ENCODE measurements at regions not wholly inside any gene's neighbourhood (a gene's known extent, or its start where the extent isn't known, plus 50 kb on each side); places are given as distances from the start of the nearest gene placed in this dataset.
"Not testable (repeated sequence)": the region's sequence is repeated elsewhere in the genome, so short reads cannot be mapped to it uniquely, and the experiment has no call there.

DNA sequence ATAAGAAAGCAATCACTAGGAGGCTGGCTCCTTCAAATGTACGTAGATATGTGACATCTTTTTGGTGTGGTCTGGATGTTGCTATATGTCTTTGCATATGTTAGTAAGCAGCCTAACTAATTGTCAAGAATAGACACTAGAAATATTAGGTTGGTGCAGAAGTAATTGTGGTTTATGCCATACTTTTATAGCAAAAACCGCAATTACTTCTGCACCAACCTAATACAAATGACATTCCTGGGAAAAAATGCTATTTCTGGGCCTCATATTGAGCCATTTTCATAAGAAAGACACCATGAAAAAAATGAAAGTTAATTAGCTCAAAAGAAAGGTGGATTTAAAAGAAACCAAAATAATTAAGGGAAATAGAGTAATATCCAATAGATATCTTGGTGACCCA is 555.8 kb downstream of the ZNF385D start:
- Mint-ChIP-seq H3K27me3 (ENCODE audit: unreplicated experiment) (no peaks in the 10 kb centered on the region), H3K4me1 (ENCODE audit: low read depth, unreplicated experiment) (no peaks in the 10 kb centered on the region), H3K36me3 (ENCODE audit: unreplicated experiment) (no peaks in the 10 kb centered on the region), H3K4me3 (ENCODE audit: unreplicated experiment) (no peak overlapping the region), H3K27ac (ENCODE audit: unreplicated experiment) (no peak overlapping the region), H3K9me3 (ENCODE audit: unreplicated experiment) (peaks cover 2% of the 10 kb centered on the region)
- TF ChIP-seq, protein P1, sequence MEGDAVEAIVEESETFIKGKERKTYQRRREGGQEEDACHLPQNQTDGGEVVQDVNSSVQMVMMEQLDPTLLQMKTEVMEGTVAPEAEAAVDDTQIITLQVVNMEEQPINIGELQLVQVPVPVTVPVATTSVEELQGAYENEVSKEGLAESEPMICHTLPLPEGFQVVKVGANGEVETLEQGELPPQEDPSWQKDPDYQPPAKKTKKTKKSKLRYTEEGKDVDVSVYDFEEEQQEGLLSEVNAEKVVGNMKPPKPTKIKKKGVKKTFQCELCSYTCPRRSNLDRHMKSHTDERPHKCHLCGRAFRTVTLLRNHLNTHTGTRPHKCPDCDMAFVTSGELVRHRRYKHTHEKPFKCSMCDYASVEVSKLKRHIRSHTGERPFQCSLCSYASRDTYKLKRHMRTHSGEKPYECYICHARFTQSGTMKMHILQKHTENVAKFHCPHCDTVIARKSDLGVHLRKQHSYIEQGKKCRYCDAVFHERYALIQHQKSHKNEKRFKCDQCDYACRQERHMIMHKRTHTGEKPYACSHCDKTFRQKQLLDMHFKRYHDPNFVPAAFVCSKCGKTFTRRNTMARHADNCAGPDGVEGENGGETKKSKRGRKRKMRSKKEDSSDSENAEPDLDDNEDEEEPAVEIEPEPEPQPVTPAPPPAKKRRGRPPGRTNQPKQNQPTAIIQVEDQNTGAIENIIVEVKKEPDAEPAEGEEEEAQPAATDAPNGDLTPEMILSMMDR (IDR thresholded peaks at IDR 0.05; ENCODE audit: partially characterized antibody, unreplicated experiment), result no peak
- no peak for DNase-seq

GRCh38 chr3:21194036-21194435 is 557.0 kb downstream of the ZNF385D start:
- not testable (repeated sequence) for H3K4me1 Mint-ChIP-seq (ENCODE audit: low read depth, unreplicated experiment); H3K4me3 Mint-ChIP-seq (ENCODE audit: unreplicated experiment); H3K36me3 Mint-ChIP-seq (ENCODE audit: unreplicated experiment); DNase-seq; H3K27ac Mint-ChIP-seq (ENCODE audit: unreplicated experiment); H3K27me3 Mint-ChIP-seq (ENCODE audit: unreplicated experiment); H3K9me3 Mint-ChIP-seq (ENCODE audit: unreplicated experiment)

DNA sequence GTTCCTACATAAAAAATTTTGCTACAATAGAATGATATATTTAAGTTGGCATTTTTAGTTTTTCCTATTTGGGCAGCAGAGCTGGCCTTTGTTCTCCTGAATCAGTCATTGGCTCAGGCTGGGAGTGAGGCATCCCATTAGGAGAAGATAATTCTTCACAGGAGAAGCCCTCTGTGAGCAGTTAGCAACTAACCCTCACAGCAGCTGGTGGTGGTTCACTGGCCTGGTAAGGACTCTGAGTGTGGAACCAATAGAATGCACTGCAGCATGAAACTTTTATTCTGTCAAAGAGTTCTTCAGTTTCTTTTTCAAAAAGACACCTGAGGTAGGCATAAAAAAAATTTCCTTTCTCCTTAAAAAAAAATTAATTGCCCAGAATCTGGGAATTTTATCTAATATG is 562.6 kb downstream of the ZNF385D start:
- Mint-ChIP-seq H3K27me3 (ENCODE audit: unreplicated experiment) (no peaks in the 10 kb centered on the region), H3K4me3 (ENCODE audit: unreplicated experiment) (no peak overlapping the region), H3K36me3 (ENCODE audit: unreplicated experiment) (no peaks in the 10 kb centered on the region), H3K4me1 (ENCODE audit: low read depth, unreplicated experiment) (no peaks in the 10 kb centered on the region), H3K9me3 (ENCODE audit: unreplicated experiment) (no peaks in the 10 kb centered on the region), H3K27ac (ENCODE audit: unreplicated experiment) (no peak overlapping the region)
- DNase-seq, result no peak
- TF ChIP-seq, protein P1 (IDR thresholded peaks at IDR 0.05; ENCODE audit: partially characterized antibody, unreplicated experiment), result no peak

DNA sequence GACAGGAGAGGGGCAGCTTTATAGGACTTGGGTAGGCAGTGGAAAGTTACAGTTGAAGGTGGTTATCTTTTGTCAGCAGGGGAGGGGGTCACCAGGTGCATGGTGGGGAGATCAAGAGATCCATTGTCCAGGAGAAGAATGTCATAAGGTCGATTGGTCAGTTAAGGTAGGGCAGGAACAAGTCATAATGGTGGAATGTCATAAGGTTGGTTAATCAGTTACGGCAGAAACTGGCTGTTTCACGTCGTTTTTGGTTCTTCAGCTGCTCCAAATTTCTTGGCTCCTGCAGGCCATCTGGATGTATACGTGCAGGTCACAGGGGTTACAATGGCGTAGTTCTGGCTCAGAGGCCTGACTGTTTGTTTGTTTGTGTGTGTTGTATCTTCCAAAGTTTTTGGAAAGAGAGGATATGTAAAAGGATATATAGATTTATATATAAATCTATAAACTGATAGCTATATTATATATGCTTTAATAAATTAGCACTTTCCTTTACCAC is 565.1 kb downstream of the ZNF385D start:
- Mint-ChIP-seq H3K36me3 (ENCODE audit: unreplicated experiment) (no peaks in the 10 kb centered on the region), H3K4me1 (ENCODE audit: low read depth, unreplicated experiment) (no peaks in the 10 kb centered on the region), H3K4me3 (ENCODE audit: unreplicated experiment) (no peak overlapping the region), H3K27ac (ENCODE audit: unreplicated experiment) (no peak overlapping the region), H3K27me3 (ENCODE audit: unreplicated experiment) (no peaks in the 10 kb centered on the region), H3K9me3 (ENCODE audit: unreplicated experiment) (peaks cover 3% of the 10 kb centered on the region)
- no peak for DNase-seq
- TF ChIP-seq, protein P1 (IDR thresholded peaks at IDR 0.05; ENCODE audit: partially characterized antibody, unreplicated experiment), result no peak

- H3K4me1 Mint-ChIP-seq (ENCODE audit: low read depth, unreplicated experiment), result peaks cover 5% of the 10 kb centered on the region
- no peaks in the 10 kb centered on the region for H3K27me3 Mint-ChIP-seq (ENCODE audit: unreplicated experiment)
- peaks cover 2% of the 10 kb centered on the region for H3K9me3 Mint-ChIP-seq (ENCODE audit: unreplicated experiment)
- H3K27ac Mint-ChIP-seq (ENCODE audit: unreplicated experiment), result no peak overlapping the region
- no peak overlapping the region for H3K4me3 Mint-ChIP-seq (ENCODE audit: unreplicated experiment)
- peaks cover 5% of the 10 kb centered on the region for H3K36me3 Mint-ChIP-seq (ENCODE audit: unreplicated experiment)
- no peak for DNase-seq
- TF ChIP-seq, protein P1 (IDR thresholded peaks at IDR 0.05; ENCODE audit: partially characterized antibody, unreplicated experiment), result no peak
Observed at GRCh38 chr3:21174461-21174860, 576.5 kb downstream of the ZNF385D start.

GRCh38 chr3:21170964-21171363 is 580.0 kb downstream of the ZNF385D start:
- no peak for DNase-seq
- Mint-ChIP-seq H3K27me3 (ENCODE audit: unreplicated experiment) (no peaks in the 10 kb centered on the region), H3K4me1 (ENCODE audit: low read depth, unreplicated experiment) (peaks cover 6% of the 10 kb centered on the region), H3K4me3 (ENCODE audit: unreplicated experiment) (no peak overlapping the region), H3K27ac (ENCODE audit: unreplicated experiment) (no peak overlapping the region), H3K36me3 (ENCODE audit: unreplicated experiment) (no peaks in the 10 kb centered on the region), H3K9me3 (ENCODE audit: unreplicated experiment) (no peaks in the 10 kb centered on the region)
- TF ChIP-seq, protein P1 (IDR thresholded peaks at IDR 0.05; ENCODE audit: partially characterized antibody, unreplicated experiment), result peak; percentile 76

Data from glutamatergic neuron (in vitro differentiated cells).